Breast epithelium (tissue), 3 donors: ENCODE measurements at regions not wholly inside any gene's neighbourhood (a gene's known extent, or its start where the extent isn't known, plus 50 kb on each side); places are given as distances from the start of the nearest gene placed in this dataset.

Experiments
- CTCF ChIP-seq, 3 donors: fragments of 450-650 bp; IDR thresholded peaks; one replicate each; pipeline ENCODE4 v1.5.1; 2016 to 2017; ENCODE audit warnings: antibody characterized with exemption in 3 of 3, mild to moderate bottlenecking in 3 of 3, moderate library complexity in 3 of 3
- POLR2A ChIP-seq: fragments of 450-650 bp; IDR thresholded peaks from one replicate; pipeline ENCODE4 v1.6.1; 2016; ENCODE audit warnings: antibody characterized with exemption, mild to moderate bottlenecking, moderate library complexity
- POLR2AphosphoS5 ChIP-seq, 3 donors: sonication (generic); formaldehyde crosslinking; IDR thresholded peaks; one replicate each; pipeline ENCODE4 v1.6.1; 2017; ENCODE audit warnings: antibody characterized with exemption in 3 of 3

GRCh38 chr1:199857108-199857507 is 170.4 kb upstream of the NR5A2 start:
- TF ChIP-seq CTCF (IDR thresholded peaks at IDR 0.05) (no peak), POLR2A (no peak), POLR2AphosphoS5 (IDR thresholded peaks at IDR 0.05) (no peak)
